ENCODE measurements at regions not wholly inside any gene's neighbourhood (a gene's known extent, or its start where the extent isn't known, plus 50 kb on each side); places are given as distances from the start of the nearest gene placed in this dataset.

DNA sequence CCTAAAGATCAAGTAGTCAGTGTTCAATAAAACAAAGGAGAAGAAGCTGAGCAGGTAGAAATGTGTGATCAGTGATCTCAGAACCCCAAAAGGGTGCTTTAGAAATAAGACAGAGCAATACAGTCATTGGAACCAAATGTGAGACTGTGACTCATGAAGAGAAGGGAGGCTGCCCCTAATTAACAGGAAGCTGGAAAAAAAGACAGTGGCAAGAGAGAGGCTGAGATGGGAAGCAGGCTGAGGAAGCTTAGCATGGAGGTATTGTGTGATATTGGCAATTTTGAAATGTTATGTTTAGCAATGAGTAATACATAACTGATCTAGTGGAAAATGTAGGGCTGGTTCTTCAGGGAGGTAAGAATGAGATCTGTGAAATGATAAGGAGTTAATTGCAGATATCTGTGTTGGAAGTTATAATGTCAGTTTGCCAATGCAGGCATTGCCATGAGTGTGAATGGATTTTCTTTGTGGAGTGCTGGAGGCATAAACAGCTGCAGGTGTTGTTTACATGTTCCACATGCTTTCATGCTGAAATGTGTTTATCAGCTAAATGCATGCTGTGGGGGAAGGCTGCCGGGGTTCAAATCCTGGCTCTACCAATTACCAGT, 90.6 kb upstream of the CACNA1E start:
- Histone ChIP-seq H3K9me3 (no peaks in the 10 kb centered on the region), H3K4me3 (no peak overlapping the region), H3K27me3 (ENCODE audit: low read depth) (no peaks in the 10 kb centered on the region), H3K36me3 (no peaks in the 10 kb centered on the region), H3K27ac (no peak overlapping the region), H3K4me1 (no peaks in the 10 kb centered on the region)
- TF ChIP-seq CTCF (IDR thresholded peaks at IDR 0.05), result no peak
- ATAC-seq, result no peak
- no peak for DNase-seq
- intact Hi-C loops (cut with DNase I), result no loop called here

DNA sequence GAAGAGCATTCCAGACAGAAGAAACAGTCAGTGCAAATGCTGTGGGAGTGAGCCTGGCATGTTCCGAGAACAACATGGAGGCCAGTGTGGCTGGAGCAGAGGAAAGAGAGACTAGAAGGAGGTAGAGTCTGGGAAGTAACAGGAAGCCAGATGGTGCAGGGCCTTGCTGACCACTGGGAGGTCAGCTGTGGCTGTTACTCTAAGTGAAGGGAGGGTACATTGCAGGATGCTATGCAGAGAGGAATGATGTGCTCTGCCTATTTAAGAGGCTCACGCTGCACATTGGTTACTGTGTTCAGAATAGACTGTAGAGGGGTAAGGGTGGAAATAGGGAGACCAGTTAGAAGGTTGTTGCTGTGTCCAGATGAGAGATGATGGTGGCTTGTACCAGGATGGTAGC, 88.6 kb upstream of the CACNA1E start:
- ATAC-seq, result no peak
- Histone ChIP-seq H3K9me3 (no peaks in the 10 kb centered on the region), H3K36me3 (no peaks in the 10 kb centered on the region), H3K4me1 (no peaks in the 10 kb centered on the region), H3K27ac (no peak overlapping the region), H3K27me3 (ENCODE audit: low read depth) (no peaks in the 10 kb centered on the region), H3K4me3 (no peak overlapping the region)
- intact Hi-C loops (cut with DNase I), result no loop called here
- TF ChIP-seq CTCF (IDR thresholded peaks at IDR 0.05), result no peak
- no peak for DNase-seq

DNA sequence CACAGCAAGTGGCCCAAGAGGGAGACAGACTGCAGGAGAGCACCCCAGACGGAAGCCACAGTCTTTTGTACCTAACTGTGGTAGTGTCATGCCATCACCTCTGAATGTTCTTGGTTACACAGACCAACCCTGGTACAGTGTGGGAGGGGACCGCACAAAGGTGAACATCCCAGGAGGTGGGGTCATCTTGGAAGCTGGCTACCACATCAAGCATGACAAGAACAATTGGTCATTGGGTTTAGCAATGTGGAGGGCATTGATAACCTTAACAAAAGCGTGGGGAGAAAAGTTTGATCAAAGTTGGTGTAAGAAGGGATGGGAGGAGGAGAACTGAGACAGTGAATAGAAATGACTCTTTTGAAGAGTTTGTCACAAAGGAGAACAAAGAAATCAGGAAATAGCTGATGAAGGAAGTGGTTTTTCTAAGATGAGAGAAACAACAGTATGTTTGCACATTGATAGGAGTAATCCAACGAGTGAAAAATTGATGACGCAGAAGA, 87.1 kb upstream of the CACNA1E start:
- Histone ChIP-seq H3K4me3 (no peak overlapping the region), H3K36me3 (no peaks in the 10 kb centered on the region), H3K9me3 (no peaks in the 10 kb centered on the region), H3K4me1 (no peaks in the 10 kb centered on the region), H3K27me3 (ENCODE audit: low read depth) (peaks cover 7% of the 10 kb centered on the region), H3K27ac (no peak overlapping the region)
- ATAC-seq, result peak in 1 of 2 donors; percentile 33
- no peak for DNase-seq
- no peak for TF ChIP-seq CTCF (IDR thresholded peaks at IDR 0.05)
- intact Hi-C loops (cut with DNase I), result no loop called here

DNA sequence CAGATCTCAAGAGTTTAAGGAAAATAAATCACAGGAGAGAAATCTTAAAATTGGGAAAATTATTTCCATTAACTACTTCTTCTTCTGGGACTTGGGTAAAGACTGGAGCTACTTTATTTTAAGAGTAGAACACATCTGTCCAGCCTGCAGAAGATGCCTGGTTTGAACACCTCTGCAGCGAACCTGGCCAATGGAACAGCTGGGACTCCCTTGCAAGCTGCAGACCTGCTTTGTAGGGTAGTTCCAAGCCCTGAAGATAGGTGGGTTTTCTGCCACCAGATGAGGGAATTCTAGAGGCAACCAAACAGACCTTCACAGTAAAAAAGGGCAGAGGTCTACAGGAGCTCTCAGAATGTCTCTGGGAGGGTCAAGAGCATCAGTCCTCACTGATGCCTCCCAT, 86.5 kb upstream of the CACNA1E start:
- DNase-seq, result no peak
- H3K27me3 ChIP-seq (ENCODE audit: low read depth), result peaks cover 7% of the 10 kb centered on the region
- intact Hi-C loops (cut with DNase I), result no loop called here
- H3K9me3 ChIP-seq, result no peaks in the 10 kb centered on the region
- no peak overlapping the region for H3K27ac ChIP-seq
- no peak overlapping the region for H3K4me3 ChIP-seq
- no peaks in the 10 kb centered on the region for H3K4me1 ChIP-seq
- no peak for ATAC-seq
- H3K36me3 ChIP-seq, result no peaks in the 10 kb centered on the region
- TF ChIP-seq CTCF (IDR thresholded peaks at IDR 0.05), result no peak

DNA sequence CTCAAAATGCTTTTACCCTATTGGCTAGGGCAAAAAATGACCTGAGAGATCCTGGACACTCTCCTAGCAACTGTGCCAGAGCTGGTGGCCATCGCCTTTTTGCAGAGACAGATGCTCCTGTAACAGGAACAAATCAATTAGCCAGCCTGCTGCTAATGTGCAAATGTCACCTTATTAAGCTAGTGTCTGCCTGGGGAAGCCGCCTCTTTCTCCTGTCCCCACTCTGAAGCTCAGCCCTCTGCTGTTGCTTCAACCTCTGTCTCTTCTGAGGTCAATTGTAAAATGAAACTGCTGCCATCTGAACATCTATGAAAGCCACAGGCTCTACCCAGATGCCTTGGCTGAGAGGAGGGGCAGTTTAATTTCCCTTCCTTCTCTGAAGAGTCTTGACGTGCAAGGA, 85.5 kb upstream of the CACNA1E start:
- TF ChIP-seq CTCF (IDR thresholded peaks at IDR 0.05), result no peak
- ATAC-seq, result no peak
- intact Hi-C loops (cut with DNase I), result no loop called here

More for the DNA sequence above, 85.5 kb upstream of the CACNA1E start:
- Histone ChIP-seq H3K36me3 (no peaks in the 10 kb centered on the region), H3K9me3 (no peaks in the 10 kb centered on the region), H3K4me3 (no peak overlapping the region), H3K4me1 (no peaks in the 10 kb centered on the region), H3K27me3 (ENCODE audit: low read depth) (peaks cover 7% of the 10 kb centered on the region), H3K27ac (no peak overlapping the region)
- DNase-seq, result no peak
